ENCODE measurements at regions not wholly inside any gene's neighbourhood (a gene's known extent, or its start where the extent isn't known, plus 50 kb on each side); places are given as distances from the start of the nearest gene placed in this dataset.

- Histone ChIP-seq H3F3A (ENCODE audit: insufficient read depth, low read length) (no peaks in the 10 kb centered on the region), H3K4me3 (ENCODE audit: low read depth, low read length, poor library complexity, severe bottlenecking) (no peak overlapping the region), H3K9ac (ENCODE audit: low read length) (no peak overlapping the region), H3K27ac (ENCODE audit: low read depth, low read length, poor library complexity, severe bottlenecking) (no peak overlapping the region), H3K4me2 (ENCODE audit: low read length) (no peak overlapping the region), H3K79me2 (ENCODE audit: insufficient read depth, low read length) (no peaks in the 10 kb centered on the region), H4K20me1 (ENCODE audit: insufficient read depth, low read length) (no peaks in the 10 kb centered on the region), H2AFZ (ENCODE audit: low read length) (no peak overlapping the region), H3K27me3 (ENCODE audit: insufficient read depth, low read length) (no peaks in the 10 kb centered on the region), H3K36me3 (ENCODE audit: insufficient read depth, low read length) (no peaks in the 10 kb centered on the region), H3K9me3 (ENCODE audit: low read length) (no peaks in the 10 kb centered on the region), H3K4me1 (ENCODE audit: insufficient read depth, low read length, severe bottlenecking) (no peaks in the 10 kb centered on the region), H3K9me2 (ENCODE audit: low read depth, low read length) (no peaks in the 10 kb centered on the region)
- no peak for TF ChIP-seq EZH2 (IDR thresholded peaks at IDR 0.05; ENCODE audit: borderline replicate concordance, low read length)
- TF ChIP-seq CTCF (IDR thresholded peaks at IDR 0.05; ENCODE audit: low read length): no peak
These were observed 185.9 kb downstream of the NUFIP1 start for GRCh38 chr13:44803390-44803789.

GRCh38 chr13:44802491-44802890 is 186.8 kb downstream of the NUFIP1 start:
- H3K4me1 ChIP-seq (ENCODE audit: insufficient read depth, low read length, severe bottlenecking): no peaks in the 10 kb centered on the region
- no peak overlapping the region for H2AFZ ChIP-seq (ENCODE audit: low read length)
- H3K27ac ChIP-seq (ENCODE audit: low read depth, low read length, poor library complexity, severe bottlenecking): no peak overlapping the region
- no peaks in the 10 kb centered on the region for H3K9me2 ChIP-seq (ENCODE audit: low read depth, low read length)
- H3K9ac ChIP-seq (ENCODE audit: low read length): no peak overlapping the region
- no peaks in the 10 kb centered on the region for H3K79me2 ChIP-seq (ENCODE audit: insufficient read depth, low read length)
- H3F3A ChIP-seq (ENCODE audit: insufficient read depth, low read length): no peaks in the 10 kb centered on the region
- TF ChIP-seq CTCF (IDR thresholded peaks at IDR 0.05; ENCODE audit: low read length) (no peak), EZH2 (IDR thresholded peaks at IDR 0.05; ENCODE audit: borderline replicate concordance, low read length) (no peak)
- no peaks in the 10 kb centered on the region for H4K20me1 ChIP-seq (ENCODE audit: insufficient read depth, low read length)
- H3K27me3 ChIP-seq (ENCODE audit: insufficient read depth, low read length): no peaks in the 10 kb centered on the region
- H3K4me3 ChIP-seq (ENCODE audit: low read depth, low read length, poor library complexity, severe bottlenecking): no peak overlapping the region
- H3K9me3 ChIP-seq (ENCODE audit: low read length): no peaks in the 10 kb centered on the region
- no peaks in the 10 kb centered on the region for H3K36me3 ChIP-seq (ENCODE audit: insufficient read depth, low read length)
- H3K4me2 ChIP-seq (ENCODE audit: low read length): no peak overlapping the region

GRCh38 chr13:44801990-44802389 is 187.3 kb downstream of the NUFIP1 start:
- H3K9me3 ChIP-seq (ENCODE audit: low read length): no peaks in the 10 kb centered on the region
- H3K9ac ChIP-seq (ENCODE audit: low read length): no peak overlapping the region
- H4K20me1 ChIP-seq (ENCODE audit: insufficient read depth, low read length): no peaks in the 10 kb centered on the region
- H3K4me1 ChIP-seq (ENCODE audit: insufficient read depth, low read length, severe bottlenecking): no peaks in the 10 kb centered on the region
- no peak overlapping the region for H3K27ac ChIP-seq (ENCODE audit: low read depth, low read length, poor library complexity, severe bottlenecking)
- no peaks in the 10 kb centered on the region for H3K9me2 ChIP-seq (ENCODE audit: low read depth, low read length)
- TF ChIP-seq CTCF (IDR thresholded peaks at IDR 0.05; ENCODE audit: low read length) (no peak), EZH2 (IDR thresholded peaks at IDR 0.05; ENCODE audit: borderline replicate concordance, low read length) (no peak)
- no peaks in the 10 kb centered on the region for H3K79me2 ChIP-seq (ENCODE audit: insufficient read depth, low read length)
- no peaks in the 10 kb centered on the region for H3F3A ChIP-seq (ENCODE audit: insufficient read depth, low read length)
- no peak overlapping the region for H3K4me2 ChIP-seq (ENCODE audit: low read length)
- H3K4me3 ChIP-seq (ENCODE audit: low read depth, low read length, poor library complexity, severe bottlenecking): no peak overlapping the region
- no peaks in the 10 kb centered on the region for H3K36me3 ChIP-seq (ENCODE audit: insufficient read depth, low read length)
- H3K27me3 ChIP-seq (ENCODE audit: insufficient read depth, low read length): no peaks in the 10 kb centered on the region
- H2AFZ ChIP-seq (ENCODE audit: low read length): no peak overlapping the region

Measured in OCI-LY1 (cell line).